ENCODE measurements at regions not wholly inside any gene's neighbourhood (a gene's known extent, or its start where the extent isn't known, plus 50 kb on each side); places are given as distances from the start of the nearest gene placed in this dataset.

GRCh38 chr2:153405196-153405595, 73.4 kb downstream of the RPRM start:
- TF ChIP-seq CTCF (IDR thresholded peaks at IDR 0.05) (no peak), EZH2phosphoT487 (IDR thresholded peaks at IDR 0.05) (no peak)
